ENCODE measurements at regions not wholly inside any gene's neighbourhood (a gene's known extent, or its start where the extent isn't known, plus 50 kb on each side); places are given as distances from the start of the nearest gene placed in this dataset.
"Not testable (repeated sequence)": the region's sequence is repeated elsewhere in the genome, so short reads cannot be mapped to it uniquely, and the experiment has no call there.

- FAIRE-seq (no peak), DNase-seq (peak in 1 of 5 donors; percentile 14)
- Histone ChIP-seq H3K9me3 (ENCODE audit: control insufficient read depth in 2 of 3, insufficient read depth in 1 of 3, low read length in 3 of 3) (no peaks in the 10 kb centered on the region), H3K36me3 (ENCODE audit: control insufficient read depth in 2 of 3, insufficient read depth in 3 of 3, low read length in 3 of 3) (no peaks in the 10 kb centered on the region), H3K9ac (ENCODE audit: low read length in 3 of 3) (no peak overlapping the region), H3K27ac (ENCODE audit: low read depth in 2 of 2, low read length in 2 of 2) (no peak overlapping the region), H3K4me1 (ENCODE audit: control insufficient read depth in 2 of 3, insufficient read depth in 2 of 3, low read depth in 1 of 3, low read length in 3 of 3) (no peaks in the 10 kb centered on the region), H3K4me3 (ENCODE audit: low read length in 3 of 3) (no peak overlapping the region), H3K27me3 (ENCODE audit: control insufficient read depth, insufficient read depth, low read length) (no peaks in the 10 kb centered on the region)
- intact Hi-C loops (cut with DNase I): no loop called here
- TF ChIP-seq CTCF (IDR thresholded peaks at IDR 0.05; ENCODE audit: borderline replicate concordance, extremely low read depth, insufficient read depth): no peak
Measured at GRCh38 chr7:13800694-13801448, 188.6 kb downstream of the ETV1 start.

- FAIRE-seq: no peak
- Histone ChIP-seq H3K9me3 (ENCODE audit: control insufficient read depth in 2 of 3, insufficient read depth in 1 of 3, low read length in 3 of 3) (no peaks in the 10 kb centered on the region), H3K9ac (ENCODE audit: low read length in 3 of 3) (no peak overlapping the region), H3K36me3 (ENCODE audit: control insufficient read depth in 2 of 3, insufficient read depth in 3 of 3, low read length in 3 of 3) (no peaks in the 10 kb centered on the region), H3K4me1 (ENCODE audit: control insufficient read depth in 2 of 3, insufficient read depth in 2 of 3, low read depth in 1 of 3, low read length in 3 of 3) (no peaks in the 10 kb centered on the region), H3K4me3 (ENCODE audit: low read length in 3 of 3) (no peak overlapping the region), H3K27ac (ENCODE audit: low read depth in 2 of 2, low read length in 2 of 2) (no peak overlapping the region), H3K27me3 (ENCODE audit: control insufficient read depth, insufficient read depth, low read length) (no peaks in the 10 kb centered on the region)
- no peak for TF ChIP-seq CTCF (IDR thresholded peaks at IDR 0.05; ENCODE audit: borderline replicate concordance, extremely low read depth, insufficient read depth)
- intact Hi-C loops (cut with DNase I): no loop called here
- no peak for DNase-seq
Measured at GRCh38 chr7:13801669-13802068, 187.8 kb downstream of the ETV1 start.

GRCh38 chr7:13802651-13803050 is 186.8 kb downstream of the ETV1 start:
- FAIRE-seq (no peak), DNase-seq (no peak)
- H3K27me3 ChIP-seq (ENCODE audit: control insufficient read depth, insufficient read depth, low read length): no peaks in the 10 kb centered on the region
- TF ChIP-seq CTCF (IDR thresholded peaks at IDR 0.05; ENCODE audit: borderline replicate concordance, extremely low read depth, insufficient read depth): no peak
- no peaks in the 10 kb centered on the region for H3K36me3 ChIP-seq (ENCODE audit: control insufficient read depth in 2 of 3, insufficient read depth in 3 of 3, low read length in 3 of 3)
- H3K27ac ChIP-seq (ENCODE audit: low read depth in 2 of 2, low read length in 2 of 2): no peak overlapping the region
- H3K4me3 ChIP-seq (ENCODE audit: low read length in 3 of 3): no peak overlapping the region
- H3K9me3 ChIP-seq (ENCODE audit: control insufficient read depth in 2 of 3, insufficient read depth in 1 of 3, low read length in 3 of 3): no peaks in the 10 kb centered on the region
- no peak overlapping the region for H3K9ac ChIP-seq (ENCODE audit: low read length in 3 of 3)
- intact Hi-C loops (cut with DNase I): no loop called here
- H3K4me1 ChIP-seq (ENCODE audit: control insufficient read depth in 2 of 3, insufficient read depth in 2 of 3, low read depth in 1 of 3, low read length in 3 of 3): no peaks in the 10 kb centered on the region

GRCh38 chr7:13803134-13803533 is 186.3 kb downstream of the ETV1 start:
- H3K36me3 ChIP-seq (ENCODE audit: control insufficient read depth in 2 of 3, insufficient read depth in 3 of 3, low read length in 3 of 3): no peaks in the 10 kb centered on the region
- H3K9me3 ChIP-seq (ENCODE audit: control insufficient read depth in 2 of 3, insufficient read depth in 1 of 3, low read length in 3 of 3): no peaks in the 10 kb centered on the region
- intact Hi-C loops (cut with DNase I): no loop called here
- H3K9ac ChIP-seq (ENCODE audit: low read length in 3 of 3): no peak overlapping the region
- no peaks in the 10 kb centered on the region for H3K27me3 ChIP-seq (ENCODE audit: control insufficient read depth, insufficient read depth, low read length)
- TF ChIP-seq CTCF (IDR thresholded peaks at IDR 0.05; ENCODE audit: borderline replicate concordance, extremely low read depth, insufficient read depth): no peak
- H3K4me1 ChIP-seq (ENCODE audit: control insufficient read depth in 2 of 3, insufficient read depth in 2 of 3, low read depth in 1 of 3, low read length in 3 of 3): no peaks in the 10 kb centered on the region
- H3K4me3 ChIP-seq (ENCODE audit: low read length in 3 of 3): no peak overlapping the region
- DNase-seq (no peak), FAIRE-seq (no peak)
- H3K27ac ChIP-seq (ENCODE audit: low read depth in 2 of 2, low read length in 2 of 2): no peak overlapping the region

GRCh38 chr7:13806089-13806867 is 183.2 kb downstream of the ETV1 start:
- H3K9me3 ChIP-seq (ENCODE audit: control insufficient read depth in 2 of 3, insufficient read depth in 1 of 3, low read length in 3 of 3); DNase-seq; H3K27me3 ChIP-seq (ENCODE audit: control insufficient read depth, insufficient read depth, low read length); FAIRE-seq; H3K36me3 ChIP-seq (ENCODE audit: control insufficient read depth in 2 of 3, insufficient read depth in 3 of 3, low read length in 3 of 3); H3K4me3 ChIP-seq (ENCODE audit: low read length in 3 of 3); H3K27ac ChIP-seq (ENCODE audit: low read depth in 2 of 2, low read length in 2 of 2); intact Hi-C loops (cut with DNase I); H3K9ac ChIP-seq (ENCODE audit: low read length in 3 of 3); H3K4me1 ChIP-seq (ENCODE audit: control insufficient read depth in 2 of 3, insufficient read depth in 2 of 3, low read depth in 1 of 3, low read length in 3 of 3): not testable (repeated sequence)
